HG02588 (cell line): ENCODE measurements at regions not wholly inside any gene's neighbourhood (a gene's known extent, or its start where the extent isn't known, plus 50 kb on each side); places are given as distances from the start of the nearest gene placed in this dataset.
"Not testable (repeated sequence)": the region's sequence is repeated elsewhere in the genome, so short reads cannot be mapped to it uniquely, and the experiment has no call there.

Experiments
- ATAC-seq: cut with Tn5 transposase; IDR thresholded peaks from one replicate; pipeline ENCODE4 v1.9.1; 2021; ENCODE audit warnings: mild to moderate bottlenecking, moderate library complexity; ENCODE audit not compliant: unreplicated experiment

GRCh38 chr11:38595359-38596016, 1997.5 kb upstream of the RAG2 start:
- not testable (repeated sequence) for ATAC-seq

DNA sequence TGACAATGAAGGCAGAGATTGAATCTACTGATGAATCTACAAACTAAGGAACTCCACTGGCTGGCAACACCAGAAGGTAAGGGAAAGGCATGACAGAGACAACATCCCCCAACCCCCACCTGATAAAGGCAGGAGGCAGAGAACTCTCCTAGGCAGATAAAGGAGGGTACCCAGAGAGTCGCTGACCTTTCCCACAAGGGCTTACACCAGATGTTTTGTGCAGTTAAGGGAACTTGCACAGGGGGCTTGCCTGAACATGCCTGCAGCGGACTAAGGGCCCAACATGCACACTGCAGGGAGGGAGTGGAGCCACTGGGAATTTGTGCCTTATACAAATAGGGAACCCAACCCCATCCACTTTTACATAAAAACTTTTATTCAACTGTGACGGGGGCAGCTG, 1996.9 kb upstream of the RAG2 start:
- ATAC-seq = no peak

- no peak for ATAC-seq
Measured at GRCh38 chr11:38593649-38594048, 1995.6 kb upstream of the RAG2 start.

DNA sequence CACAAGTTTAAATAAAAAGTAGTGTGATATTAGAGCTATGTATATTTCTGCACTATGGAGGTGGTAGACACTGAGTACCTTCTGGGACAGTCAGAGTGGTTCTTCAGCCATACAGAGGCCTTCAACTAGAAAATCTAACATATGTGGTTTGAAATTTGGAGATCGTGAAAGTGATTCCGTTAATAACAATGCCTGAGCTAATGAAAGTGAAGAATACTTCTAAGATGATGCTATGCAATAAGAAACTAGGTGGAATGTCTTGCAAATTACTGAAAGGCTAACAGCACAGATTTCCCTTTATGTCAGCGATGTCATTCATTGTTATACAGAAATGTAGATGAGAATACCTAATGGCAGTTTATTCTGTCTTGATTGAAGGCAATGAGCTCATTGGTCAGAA, 1984.7 kb upstream of the RAG2 start:
- ATAC-seq = no peak

GRCh38 chr11:38582151-38582550, 1984.1 kb upstream of the RAG2 start:
- no peak for ATAC-seq

GRCh38 chr11:38577769-38578168, 1979.7 kb upstream of the RAG2 start:
- ATAC-seq = no peak

DNA sequence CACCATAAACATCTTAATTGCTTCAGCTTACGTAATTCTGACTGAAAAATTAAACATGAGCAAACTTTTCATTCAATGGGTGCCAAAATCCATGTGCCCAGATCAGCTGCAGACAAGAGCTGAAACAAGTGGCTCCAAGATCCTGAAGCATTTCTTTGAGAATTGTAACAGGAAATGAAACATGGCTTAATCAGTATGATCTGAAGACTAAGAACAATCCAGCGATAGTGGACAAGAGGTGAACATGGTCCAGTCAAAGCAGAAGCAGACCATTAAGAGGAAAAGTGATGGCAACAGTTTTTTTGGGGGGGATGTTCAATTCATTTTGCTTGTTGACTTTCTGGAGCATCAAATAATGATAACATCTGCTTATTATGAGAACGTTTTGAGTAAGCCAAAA, 1964.5 kb upstream of the RAG2 start:
- no peak for ATAC-seq

GRCh38 chr11:38553148-38553547, 1955.1 kb upstream of the RAG2 start:
- no peak for ATAC-seq

GRCh38 chr11:38547462-38547861, 1949.4 kb upstream of the RAG2 start:
- no peak for ATAC-seq

GRCh38 chr11:38543986-38544385, 1946.0 kb upstream of the RAG2 start:
- ATAC-seq = no peak

DNA sequence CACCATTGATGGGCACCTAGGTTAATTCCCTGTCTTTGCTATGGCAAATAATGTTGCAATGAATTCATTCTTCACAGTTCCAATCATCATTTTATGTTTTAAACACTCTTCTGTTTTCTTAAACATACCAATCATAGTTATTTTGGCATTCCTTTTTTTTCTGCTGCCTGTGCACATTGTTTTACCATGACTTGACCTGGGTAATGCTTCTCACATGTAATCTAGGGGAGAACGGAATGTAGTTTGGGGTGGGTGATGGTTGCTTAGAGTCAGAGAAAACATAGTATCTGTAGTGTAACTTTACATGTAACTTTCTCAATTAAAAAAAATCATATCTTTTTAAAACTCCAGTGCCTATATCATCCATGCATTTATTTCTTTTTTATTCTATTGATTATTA, 1945.3 kb upstream of the RAG2 start:
- ATAC-seq = no peak

GRCh38 chr11:38538866-38539680, 1941.0 kb upstream of the RAG2 start:
- ATAC-seq = no peak

DNA sequence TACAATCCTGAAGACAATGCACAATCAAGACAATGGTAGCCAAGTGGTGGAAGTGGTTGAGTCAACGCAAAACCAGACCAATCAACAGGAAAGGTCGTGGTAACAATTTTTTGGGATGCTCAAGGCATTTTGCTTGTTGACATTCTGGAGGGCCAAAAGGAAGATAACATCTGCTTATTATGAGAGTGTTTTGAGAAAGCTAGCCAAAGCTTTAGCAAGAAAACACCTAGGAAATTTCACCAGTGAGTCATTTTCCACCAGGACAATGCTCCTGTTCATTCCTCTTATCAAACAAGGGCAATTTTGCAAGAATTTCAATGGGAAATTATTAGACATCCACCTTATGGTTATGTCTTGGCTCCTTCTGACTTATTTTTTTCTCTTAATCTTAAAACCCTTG, 1932.2 kb upstream of the RAG2 start:
- no peak for ATAC-seq

DNA sequence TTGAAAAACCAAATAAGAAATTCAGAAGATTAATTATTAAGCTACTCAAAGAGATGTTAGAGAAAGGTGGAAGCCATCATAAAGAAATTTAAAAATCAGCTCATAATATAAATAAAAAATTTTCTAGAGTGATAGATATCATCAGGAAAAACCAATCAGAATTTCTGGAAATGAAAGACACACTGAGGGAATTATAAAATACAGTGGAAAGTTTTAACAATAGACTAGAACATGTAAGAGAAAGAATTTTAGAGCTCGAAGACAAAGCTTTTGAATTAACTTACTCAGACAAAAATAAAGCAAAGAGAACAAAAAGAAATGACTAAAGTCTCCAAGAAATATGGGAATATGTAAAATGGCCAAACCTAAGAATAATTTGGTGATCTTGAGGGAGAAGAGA, 1926.9 kb upstream of the RAG2 start:
- ATAC-seq = no peak

DNA sequence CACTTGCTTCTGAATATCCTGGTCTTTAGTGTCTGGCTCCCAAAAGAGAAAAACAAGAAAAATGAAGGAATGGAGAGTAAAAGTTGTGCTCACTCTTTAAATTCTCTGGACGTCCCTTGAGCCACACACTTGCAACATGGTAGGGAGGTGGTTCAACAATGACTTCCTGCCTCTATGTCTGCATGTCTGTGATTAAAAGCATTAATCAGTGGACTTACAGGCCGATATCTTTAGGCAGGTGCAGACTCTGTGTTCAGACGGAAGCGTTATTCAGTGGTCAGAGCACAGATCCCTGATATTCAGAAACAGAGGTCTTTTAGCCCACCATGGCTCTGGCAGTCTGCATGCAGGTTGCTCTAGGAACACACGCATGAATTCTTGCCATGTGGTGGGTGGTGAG, 1920.0 kb upstream of the RAG2 start:
- ATAC-seq = no peak

GRCh38 chr11:38512830-38513229, 1914.8 kb upstream of the RAG2 start:
- not testable (repeated sequence) for ATAC-seq

GRCh38 chr11:38510041-38510440, 1912.0 kb upstream of the RAG2 start:
- no peak for ATAC-seq

DNA sequence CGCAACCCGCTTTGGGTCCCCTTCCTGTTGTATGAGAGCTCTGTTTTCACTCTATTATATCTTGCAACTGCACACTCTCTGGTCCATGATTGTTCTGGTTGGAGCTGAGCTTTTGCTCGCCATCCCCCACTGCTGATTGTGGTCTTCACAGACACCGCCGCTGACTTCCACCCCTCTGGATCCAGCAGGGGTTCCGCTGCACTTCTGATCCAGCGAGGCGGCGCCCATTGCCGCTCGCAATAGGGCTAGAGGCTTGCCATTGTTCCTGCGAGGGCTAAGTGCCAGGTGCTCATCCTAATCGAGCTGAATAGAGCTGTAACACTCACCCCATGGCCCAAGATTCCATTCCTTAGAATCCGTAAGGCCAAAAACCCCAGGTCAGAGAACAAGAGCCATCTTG, 1905.8 kb upstream of the RAG2 start:
- no peak for ATAC-seq

DNA sequence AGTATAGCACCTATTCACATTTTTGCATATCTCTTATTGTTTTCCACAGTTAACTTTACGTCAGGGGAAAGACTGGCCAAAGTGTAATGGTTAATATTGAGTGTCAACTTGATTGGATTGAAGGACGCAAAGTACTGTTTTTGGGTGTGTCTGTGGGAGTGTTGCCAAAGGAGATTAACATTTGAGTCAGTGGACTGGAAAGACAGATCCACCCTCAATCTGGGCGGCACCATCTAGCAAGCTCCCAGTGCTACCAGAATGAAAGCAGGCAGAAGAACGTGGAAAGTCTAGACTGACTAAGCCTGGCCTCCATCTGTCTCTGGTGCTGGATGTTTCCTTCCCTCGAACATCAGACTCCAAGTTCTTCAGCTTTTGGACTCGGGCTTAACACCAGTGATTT, 1900.7 kb upstream of the RAG2 start:
- ATAC-seq = no peak

- ATAC-seq = no peak
Measured at GRCh38 chr11:38491986-38492385, 1894.0 kb upstream of the RAG2 start.

- ATAC-seq = no peak
Measured at GRCh38 chr11:38481391-38481790, 1883.4 kb upstream of the RAG2 start.

- no peak for ATAC-seq
Measured at GRCh38 chr11:38476808-38477575, 1879.0 kb upstream of the RAG2 start.
